ENCODE measurements at regions not wholly inside any gene's neighbourhood (a gene's known extent, or its start where the extent isn't known, plus 50 kb on each side); places are given as distances from the start of the nearest gene placed in this dataset.

DNA sequence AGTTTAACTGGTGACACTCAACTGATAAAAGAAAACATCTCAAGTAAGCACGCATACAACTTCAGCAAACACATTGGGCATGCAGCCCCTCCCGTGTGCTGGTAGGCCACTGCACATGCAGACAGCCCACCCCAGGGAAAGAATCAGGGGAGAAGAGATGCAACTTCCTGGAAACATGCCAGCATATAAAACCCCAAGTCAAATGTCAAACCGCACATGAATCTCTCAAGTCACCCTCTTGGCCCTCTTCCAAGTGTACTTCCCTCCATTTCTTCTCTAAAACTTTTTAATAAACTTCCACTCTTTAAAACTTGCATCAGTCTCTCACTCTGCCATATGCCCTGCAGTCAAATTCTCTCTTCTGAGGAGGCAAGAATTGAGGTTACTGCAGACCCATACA, 732.7 kb downstream of the SEMA5A start:
- Histone ChIP-seq H3K27ac (ENCODE audit: insufficient read depth, low read length) (no peak overlapping the region), H3K27me3 (ENCODE audit: control insufficient read depth, insufficient read depth, low read length) (no peaks in the 10 kb centered on the region), H3K4me2 (ENCODE audit: extremely low read depth, insufficient read depth, low read length) (no peak overlapping the region), H3K4me1 (ENCODE audit: control insufficient read depth, extremely low read depth, insufficient read depth, low read length) (no peaks in the 10 kb centered on the region), H3K4me3 (replicated peaks in 1 of 4; ENCODE audit: control extremely low read depth in 1 of 4, insufficient read depth in 1 of 4, low read depth in 3 of 4, low read length in 4 of 4) (no peak overlapping the region), H3K79me2 (ENCODE audit: control insufficient read depth, insufficient read depth, low read length) (no peaks in the 10 kb centered on the region), H3K36me3 (ENCODE audit: control insufficient read depth, insufficient read depth, low read length) (no peaks in the 10 kb centered on the region), H3K9me3 (ENCODE audit: control insufficient read depth, insufficient read depth, low read depth, low read length) (no peaks in the 10 kb centered on the region), H2AFZ (ENCODE audit: low read length) (no peak overlapping the region), H4K20me1 (ENCODE audit: control insufficient read depth, extremely low read depth, insufficient read depth, low read length) (no peaks in the 10 kb centered on the region), H3K9ac (ENCODE audit: insufficient read depth, low read length) (no peak overlapping the region)
- peak in 1 of 2 donors; percentile 53 for DNase-seq (ENCODE audit: low read depth in 2 of 2)
- TF ChIP-seq, protein P1, sequence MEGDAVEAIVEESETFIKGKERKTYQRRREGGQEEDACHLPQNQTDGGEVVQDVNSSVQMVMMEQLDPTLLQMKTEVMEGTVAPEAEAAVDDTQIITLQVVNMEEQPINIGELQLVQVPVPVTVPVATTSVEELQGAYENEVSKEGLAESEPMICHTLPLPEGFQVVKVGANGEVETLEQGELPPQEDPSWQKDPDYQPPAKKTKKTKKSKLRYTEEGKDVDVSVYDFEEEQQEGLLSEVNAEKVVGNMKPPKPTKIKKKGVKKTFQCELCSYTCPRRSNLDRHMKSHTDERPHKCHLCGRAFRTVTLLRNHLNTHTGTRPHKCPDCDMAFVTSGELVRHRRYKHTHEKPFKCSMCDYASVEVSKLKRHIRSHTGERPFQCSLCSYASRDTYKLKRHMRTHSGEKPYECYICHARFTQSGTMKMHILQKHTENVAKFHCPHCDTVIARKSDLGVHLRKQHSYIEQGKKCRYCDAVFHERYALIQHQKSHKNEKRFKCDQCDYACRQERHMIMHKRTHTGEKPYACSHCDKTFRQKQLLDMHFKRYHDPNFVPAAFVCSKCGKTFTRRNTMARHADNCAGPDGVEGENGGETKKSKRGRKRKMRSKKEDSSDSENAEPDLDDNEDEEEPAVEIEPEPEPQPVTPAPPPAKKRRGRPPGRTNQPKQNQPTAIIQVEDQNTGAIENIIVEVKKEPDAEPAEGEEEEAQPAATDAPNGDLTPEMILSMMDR (conservative IDR thresholded peaks at IDR 0.05 in 1 of 2, IDR thresholded peaks at IDR 0.05 in 1 of 2; ENCODE audit: low read depth in 1 of 2, low read length in 2 of 2): no peak

DNA sequence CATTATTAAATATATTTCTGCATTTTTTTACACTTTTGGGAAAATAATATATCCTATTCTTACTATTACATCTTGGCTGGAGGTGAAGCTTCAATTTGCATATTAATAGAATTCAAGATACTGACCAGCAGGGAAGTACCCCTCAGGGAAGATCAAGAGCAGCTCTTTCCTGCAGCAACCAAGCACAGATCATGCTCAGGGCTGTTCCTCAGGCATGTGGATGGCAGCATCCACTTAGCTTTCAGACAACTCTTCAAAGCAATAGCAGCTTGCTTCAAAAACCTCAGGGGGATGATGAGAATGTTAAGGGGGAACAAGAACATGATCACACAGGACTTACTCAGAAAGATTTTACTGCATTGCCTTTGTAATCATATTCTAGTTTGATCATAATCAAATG, 731.8 kb downstream of the SEMA5A start:
- H3K4me3 ChIP-seq (replicated peaks in 1 of 4; ENCODE audit: control extremely low read depth in 1 of 4, insufficient read depth in 1 of 4, low read depth in 3 of 4, low read length in 4 of 4): no peak overlapping the region
- no peak for DNase-seq (ENCODE audit: low read depth in 2 of 2)
- no peak overlapping the region for H2AFZ ChIP-seq (ENCODE audit: low read length)
- H3K27ac ChIP-seq (ENCODE audit: insufficient read depth, low read length): no peak overlapping the region
- no peaks in the 10 kb centered on the region for H3K9me3 ChIP-seq (ENCODE audit: control insufficient read depth, insufficient read depth, low read depth, low read length)
- no peaks in the 10 kb centered on the region for H3K79me2 ChIP-seq (ENCODE audit: control insufficient read depth, insufficient read depth, low read length)
- H3K27me3 ChIP-seq (ENCODE audit: control insufficient read depth, insufficient read depth, low read length): no peaks in the 10 kb centered on the region
- H4K20me1 ChIP-seq (ENCODE audit: control insufficient read depth, extremely low read depth, insufficient read depth, low read length): no peaks in the 10 kb centered on the region
- no peak overlapping the region for H3K9ac ChIP-seq (ENCODE audit: insufficient read depth, low read length)
- no peaks in the 10 kb centered on the region for H3K4me1 ChIP-seq (ENCODE audit: control insufficient read depth, extremely low read depth, insufficient read depth, low read length)
- TF ChIP-seq, protein P1 (conservative IDR thresholded peaks at IDR 0.05 in 1 of 2, IDR thresholded peaks at IDR 0.05 in 1 of 2; ENCODE audit: low read depth in 1 of 2, low read length in 2 of 2): no peak
- no peak for TF ChIP-seq EZH2 (IDR thresholded peaks at IDR 0.05; ENCODE audit: low read length, missing control alignments)
- H3K4me2 ChIP-seq (ENCODE audit: extremely low read depth, insufficient read depth, low read length): no peak overlapping the region
- H3K36me3 ChIP-seq (ENCODE audit: control insufficient read depth, insufficient read depth, low read length): no peaks in the 10 kb centered on the region

DNA sequence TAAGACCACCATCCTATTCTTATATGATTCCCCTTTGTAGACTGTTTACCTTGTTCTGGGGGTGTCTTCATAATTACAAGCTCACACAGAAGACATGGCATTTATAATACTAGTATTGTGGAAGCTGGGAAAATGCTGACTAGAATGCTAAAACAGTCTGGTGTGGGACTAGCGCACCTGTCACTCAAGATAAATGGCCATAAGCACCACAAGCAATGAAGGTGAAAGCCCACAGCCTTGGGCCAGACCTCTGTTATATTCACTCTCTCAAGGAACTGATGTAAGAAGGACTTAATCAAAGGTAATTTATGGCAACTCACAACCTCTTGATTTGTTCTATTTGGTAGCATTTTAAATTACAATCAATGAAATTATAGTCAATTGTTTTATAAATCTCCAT, 721.5 kb downstream of the SEMA5A start:
- H3K36me3 ChIP-seq (ENCODE audit: control insufficient read depth, insufficient read depth, low read length): no peaks in the 10 kb centered on the region
- no peaks in the 10 kb centered on the region for H4K20me1 ChIP-seq (ENCODE audit: control insufficient read depth, extremely low read depth, insufficient read depth, low read length)
- no peaks in the 10 kb centered on the region for H3K79me2 ChIP-seq (ENCODE audit: control insufficient read depth, insufficient read depth, low read length)
- no peak overlapping the region for H3K4me3 ChIP-seq (replicated peaks in 1 of 4; ENCODE audit: control extremely low read depth in 1 of 4, insufficient read depth in 1 of 4, low read depth in 3 of 4, low read length in 4 of 4)
- no peak overlapping the region for H3K4me2 ChIP-seq (ENCODE audit: extremely low read depth, insufficient read depth, low read length)
- H3K27ac ChIP-seq (ENCODE audit: insufficient read depth, low read length): no peak overlapping the region
- no peaks in the 10 kb centered on the region for H3K27me3 ChIP-seq (ENCODE audit: control insufficient read depth, insufficient read depth, low read length)
- no peak overlapping the region for H2AFZ ChIP-seq (ENCODE audit: low read length)
- H3K9me3 ChIP-seq (ENCODE audit: control insufficient read depth, insufficient read depth, low read depth, low read length): no peaks in the 10 kb centered on the region
- TF ChIP-seq, protein P1 (conservative IDR thresholded peaks at IDR 0.05 in 1 of 2, IDR thresholded peaks at IDR 0.05 in 1 of 2; ENCODE audit: low read depth in 1 of 2, low read length in 2 of 2): no peak
- TF ChIP-seq EZH2 (IDR thresholded peaks at IDR 0.05; ENCODE audit: low read length, missing control alignments): no peak
- no peak for DNase-seq (ENCODE audit: low read depth in 2 of 2)
- peaks cover 21% of the 10 kb centered on the region for H3K4me1 ChIP-seq (ENCODE audit: control insufficient read depth, extremely low read depth, insufficient read depth, low read length)
- H3K9ac ChIP-seq (ENCODE audit: insufficient read depth, low read length): no peak overlapping the region

All from fibroblast of lung (primary cell).